ENCODE measurements at regions not wholly inside any gene's neighbourhood (a gene's known extent, or its start where the extent isn't known, plus 50 kb on each side); places are given as distances from the start of the nearest gene placed in this dataset.

- DNase-seq, result no peak
These were observed 951.3 kb downstream of the ZPLD1 start for GRCh38 chr3:103385961-103386656.

GRCh38 chr3:103388214-103388613 lies 953.4 kb downstream of the ZPLD1 start:
- DNase-seq, result no peak

GRCh38 chr3:103389356-103389755 lies 954.5 kb downstream of the ZPLD1 start:
- DNase-seq, result no peak

GRCh38 chr3:103393395-103394186 lies 958.8 kb downstream of the ZPLD1 start:
- no peak for DNase-seq

- no peak for DNase-seq
These were observed 968.4 kb downstream of the ZPLD1 start for GRCh38 chr3:103403191-103403590.

- DNase-seq, result no peak
These were observed 971.6 kb downstream of the ZPLD1 start for GRCh38 chr3:103406320-103406850.

- DNase-seq, result no peak
These were observed 975.4 kb downstream of the ZPLD1 start for GRCh38 chr3:103410231-103410630.

- DNase-seq, result no peak
These were observed 986.6 kb downstream of the ZPLD1 start for GRCh38 chr3:103421460-103421859.

- DNase-seq, result no peak
These were observed 1003.1 kb downstream of the ZPLD1 start for GRCh38 chr3:103437883-103438282.

- no peak for DNase-seq
These were observed 1005.9 kb downstream of the ZPLD1 start for GRCh38 chr3:103440539-103441203.

GRCh38 chr3:103446953-103447629 lies 1012.3 kb downstream of the ZPLD1 start:
- no peak for DNase-seq

- DNase-seq, result no peak
These were observed 1018.3 kb downstream of the ZPLD1 start for GRCh38 chr3:103453152-103453551.

GRCh38 chr3:103459815-103460214 lies 1025.0 kb downstream of the ZPLD1 start:
- DNase-seq, result no peak

GRCh38 chr3:103470498-103470897 lies 1035.7 kb downstream of the ZPLD1 start:
- DNase-seq, result no peak

GRCh38 chr3:103494011-103494410 lies 1059.2 kb downstream of the ZPLD1 start:
- no peak for DNase-seq

GRCh38 chr3:103494512-103494911 lies 1059.7 kb downstream of the ZPLD1 start:
- no peak for DNase-seq

GRCh38 chr3:103495186-103495585 lies 1060.4 kb downstream of the ZPLD1 start:
- no peak for DNase-seq

GRCh38 chr3:103499132-103499900 lies 1064.5 kb downstream of the ZPLD1 start:
- no peak for DNase-seq

- DNase-seq, result no peak
These were observed 1065.2 kb downstream of the ZPLD1 start for GRCh38 chr3:103499967-103500366.

GRCh38 chr3:103510760-103511159 lies 1075.9 kb downstream of the ZPLD1 start:
- DNase-seq, result no peak

GRCh38 chr3:103511891-103512290 lies 1077.1 kb downstream of the ZPLD1 start:
- no peak for DNase-seq

- no peak for DNase-seq
These were observed 1077.8 kb downstream of the ZPLD1 start for GRCh38 chr3:103512595-103512994.
